ENCODE measurements at regions not wholly inside any gene's neighbourhood (a gene's known extent, or its start where the extent isn't known, plus 50 kb on each side); places are given as distances from the start of the nearest gene placed in this dataset.

GRCh38 chr20:52864916-52865605, 107.1 kb upstream of the TSHZ2 start:
- DNase-seq (ENCODE audit: low read depth in 2 of 2): no peak

DNA sequence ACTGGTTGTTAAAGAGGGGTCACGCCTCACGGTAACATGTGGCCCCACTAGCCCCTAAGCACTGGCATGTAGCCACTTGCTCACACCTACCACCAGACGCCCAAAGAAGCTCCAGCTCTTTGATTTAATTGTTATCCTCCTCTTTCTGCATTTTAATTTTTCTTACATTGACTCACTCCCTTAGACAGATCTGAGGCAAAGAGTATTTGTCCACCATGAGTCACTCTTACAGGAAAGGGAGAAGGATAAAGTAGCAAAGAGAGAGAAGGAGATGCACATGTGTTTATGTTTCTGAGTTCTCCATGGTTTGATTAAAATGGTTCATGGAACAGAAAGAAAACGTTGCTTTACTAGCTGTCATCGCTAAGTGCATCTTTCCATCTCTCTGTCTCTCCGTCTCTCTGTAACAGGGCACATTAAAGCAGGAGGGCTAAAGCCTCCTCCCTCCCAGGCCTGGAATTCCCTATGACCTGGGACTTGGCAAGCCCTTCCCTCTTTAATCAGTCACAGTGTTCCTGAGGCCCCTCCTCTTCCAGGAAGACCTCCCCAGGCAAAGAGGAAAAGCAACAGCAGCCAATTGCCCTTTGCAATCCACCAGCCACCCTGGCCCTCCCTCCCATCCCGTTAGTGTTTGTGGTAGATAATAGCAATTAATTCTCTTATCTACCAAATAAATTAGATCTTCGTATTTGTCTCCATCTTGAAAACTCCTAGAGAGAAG, 112.8 kb upstream of the TSHZ2 start:
- DNase-seq (ENCODE audit: low read depth in 2 of 2): no peak

GRCh38 chr20:52852714-52853113, 119.4 kb upstream of the TSHZ2 start:
- no peak for DNase-seq (ENCODE audit: low read depth in 2 of 2)

GRCh38 chr20:52847731-52848359, 124.3 kb upstream of the TSHZ2 start:
- no peak for DNase-seq (ENCODE audit: low read depth in 2 of 2)

- DNase-seq (ENCODE audit: low read depth in 2 of 2): no peak
These were observed 125.0 kb upstream of the TSHZ2 start for GRCh38 chr20:52847029-52847660.

GRCh38 chr20:52845044-52845443, 127.1 kb upstream of the TSHZ2 start:
- DNase-seq (ENCODE audit: low read depth in 2 of 2): no peak

DNA sequence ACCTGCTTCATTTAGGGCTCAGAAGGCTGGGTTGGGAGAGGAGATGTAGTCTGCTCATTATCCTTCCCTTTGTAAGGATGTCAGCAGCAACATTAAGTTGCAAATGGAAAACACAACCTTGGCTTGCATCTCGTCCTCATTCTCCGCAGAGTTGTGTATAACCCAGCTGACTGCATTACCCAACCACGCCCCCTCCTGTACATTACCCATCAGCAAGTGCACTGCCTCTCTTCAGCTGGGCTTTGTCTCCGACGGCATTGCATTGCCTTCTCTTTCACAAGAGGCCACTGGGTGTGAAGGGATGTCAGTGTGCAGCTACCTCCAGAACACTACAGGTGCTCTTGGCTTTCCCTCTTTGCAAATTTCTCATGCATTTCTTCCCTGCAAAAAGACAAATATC, 128.7 kb upstream of the TSHZ2 start:
- no peak for DNase-seq (ENCODE audit: low read depth in 2 of 2)

GRCh38 chr20:52841003-52841402, 131.2 kb upstream of the TSHZ2 start:
- no peak for DNase-seq (ENCODE audit: low read depth in 2 of 2)

DNA sequence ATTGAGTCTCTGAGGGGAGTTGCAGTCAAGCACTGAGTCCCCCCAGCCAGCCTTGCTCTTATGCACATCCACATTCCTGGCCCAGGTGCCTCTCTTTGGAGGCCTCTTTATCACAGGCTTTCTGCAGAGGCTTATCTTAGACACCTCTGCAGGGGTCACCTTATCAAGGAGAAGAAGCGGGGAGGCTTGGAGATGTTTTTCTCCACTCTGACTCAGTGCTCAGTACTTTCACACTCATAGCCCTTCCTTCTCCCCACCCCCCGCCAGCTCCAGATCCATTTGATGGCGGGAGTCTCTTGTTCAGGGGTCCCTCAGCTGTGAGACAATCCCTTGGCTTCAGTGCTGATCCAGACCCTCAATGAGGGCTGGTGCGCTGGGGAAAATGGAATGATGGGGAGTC, 132.1 kb upstream of the TSHZ2 start:
- DNase-seq (ENCODE audit: low read depth in 2 of 2): no peak

- DNase-seq (ENCODE audit: low read depth in 2 of 2): no peak
These were observed 133.5 kb upstream of the TSHZ2 start for GRCh38 chr20:52838510-52839241.

- DNase-seq (ENCODE audit: low read depth in 2 of 2): no peak
These were observed 134.8 kb upstream of the TSHZ2 start for GRCh38 chr20:52837378-52837777.

GRCh38 chr20:52833901-52834300, 138.3 kb upstream of the TSHZ2 start:
- DNase-seq (ENCODE audit: low read depth in 2 of 2): no peak

DNA sequence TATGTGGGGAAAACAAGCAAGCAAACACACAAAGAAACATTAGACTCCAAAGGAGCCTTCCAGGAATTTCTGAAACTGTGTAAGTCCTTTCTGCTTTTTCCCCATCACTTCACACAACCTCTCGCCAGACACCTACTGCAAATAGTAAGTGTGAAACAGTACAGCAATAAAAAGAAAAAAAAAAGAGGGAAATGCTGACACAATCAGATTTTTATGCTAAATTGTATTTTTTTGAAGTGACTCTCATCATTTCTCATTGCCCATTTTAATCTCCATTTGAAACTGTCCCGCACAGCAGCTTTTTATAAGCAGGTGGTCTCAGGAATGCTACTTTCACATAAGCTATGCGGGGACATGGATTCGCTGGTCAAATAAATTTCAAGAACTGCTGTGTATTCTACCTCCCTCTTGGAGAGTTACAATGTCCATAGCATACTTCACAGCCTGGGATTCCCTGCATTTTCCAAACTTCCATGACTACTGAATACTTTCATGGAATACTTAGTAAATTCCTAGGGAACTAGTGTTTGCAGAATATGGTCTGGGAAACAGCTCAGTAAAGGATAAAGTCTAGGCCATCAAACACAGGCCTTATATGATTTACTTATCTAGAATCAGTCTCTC, 139.9 kb upstream of the TSHZ2 start:
- no peak for DNase-seq (ENCODE audit: low read depth in 2 of 2)

- no peak for DNase-seq (ENCODE audit: low read depth in 2 of 2)
These were observed 141.6 kb upstream of the TSHZ2 start for GRCh38 chr20:52830598-52830997.

- DNase-seq (ENCODE audit: low read depth in 2 of 2): no peak
These were observed 143.0 kb upstream of the TSHZ2 start for GRCh38 chr20:52829111-52829510.

DNA sequence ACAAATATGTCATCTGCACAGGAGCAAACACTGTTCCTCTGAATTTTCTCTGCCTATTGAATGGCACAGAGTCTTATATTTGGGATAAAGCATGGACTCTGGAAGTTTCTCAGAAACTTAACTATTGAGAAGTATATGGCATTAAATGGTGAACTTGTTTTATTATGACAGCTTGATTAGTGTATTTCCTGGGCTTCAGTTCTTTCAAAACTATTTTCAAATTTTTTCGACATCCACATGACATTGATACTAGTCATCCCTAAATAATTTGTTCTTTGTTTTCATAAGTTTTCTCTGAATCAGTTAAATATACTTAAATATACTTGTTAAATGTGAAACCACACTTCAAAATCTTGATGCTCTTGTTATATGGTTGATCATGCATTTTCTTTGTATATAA, 144.0 kb upstream of the TSHZ2 start:
- no peak for DNase-seq (ENCODE audit: low read depth in 2 of 2)

DNA sequence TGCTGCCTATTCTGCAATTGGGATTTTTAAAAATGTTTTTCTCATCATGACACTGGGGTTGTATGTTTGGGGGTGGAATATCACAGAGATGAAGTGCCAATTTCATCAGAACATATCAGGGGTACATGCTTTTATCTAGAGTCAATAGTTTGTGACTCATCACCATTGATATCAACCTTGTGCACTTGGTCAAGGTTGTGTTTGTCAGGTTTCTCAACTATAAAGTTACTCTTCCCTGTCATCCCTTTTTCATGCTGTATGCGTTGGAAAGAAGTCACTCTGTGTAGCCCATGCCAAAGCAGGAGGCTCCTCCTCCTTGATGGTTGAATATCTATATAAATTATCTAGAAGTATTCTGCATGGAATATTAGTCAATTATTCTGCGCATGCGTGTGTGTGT, 145.4 kb upstream of the TSHZ2 start:
- no peak for DNase-seq (ENCODE audit: low read depth in 2 of 2)

DNA sequence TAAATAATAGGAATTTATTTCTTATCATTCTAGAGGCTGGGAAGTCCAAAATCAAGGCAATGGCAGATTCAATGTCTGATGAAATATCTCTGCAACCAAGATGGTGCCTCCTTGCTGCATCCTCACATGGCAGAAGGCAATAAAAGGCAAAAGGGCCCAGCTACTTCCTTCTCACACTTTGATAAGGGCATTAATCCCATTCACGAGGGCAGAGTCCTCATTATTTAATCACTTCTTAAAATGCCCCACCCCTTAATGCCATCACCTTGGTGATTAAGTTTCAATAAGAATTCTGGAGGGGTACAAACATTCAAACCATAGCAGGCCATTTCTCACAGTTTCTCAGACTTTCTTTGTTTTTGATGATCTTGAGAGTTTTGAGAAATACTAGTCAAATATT, 145.8 kb upstream of the TSHZ2 start:
- no peak for DNase-seq (ENCODE audit: low read depth in 2 of 2)

DNA sequence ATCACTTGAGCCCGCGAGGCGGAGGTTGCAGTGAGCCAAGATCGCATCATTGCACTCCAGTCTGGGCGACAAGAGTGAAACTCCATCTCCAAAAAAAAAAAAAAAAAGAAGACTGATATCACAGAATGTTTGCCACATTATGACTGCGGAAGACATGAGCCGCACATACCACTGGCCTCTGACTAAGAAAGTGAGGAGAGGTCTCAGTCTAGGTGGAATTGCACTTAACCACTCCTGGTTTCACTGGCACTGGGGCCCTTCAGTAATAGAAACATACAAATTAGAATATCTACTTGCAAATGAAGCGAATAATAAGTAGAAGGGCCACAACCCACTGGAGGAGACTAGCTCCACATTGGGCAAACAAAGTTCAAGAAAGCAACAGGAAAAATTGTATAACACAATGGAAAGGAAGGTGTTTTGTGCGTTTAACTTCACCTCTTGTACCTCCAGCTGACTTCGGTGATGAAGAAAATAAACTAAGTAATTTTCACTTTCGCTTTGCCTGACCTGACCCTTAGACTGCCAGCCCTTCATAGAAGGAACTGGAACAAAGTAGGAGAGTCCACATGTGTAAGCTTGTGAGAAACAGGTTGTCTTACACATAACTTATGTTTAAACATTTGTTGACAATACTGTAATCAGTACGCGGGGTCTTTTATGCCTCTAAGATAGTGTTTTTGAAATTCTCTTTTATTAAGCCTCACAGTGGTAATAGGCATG, 147.5 kb upstream of the TSHZ2 start:
- no peak for DNase-seq (ENCODE audit: low read depth in 2 of 2)

GRCh38 chr20:52823303-52823702, 148.9 kb upstream of the TSHZ2 start:
- no peak for DNase-seq (ENCODE audit: low read depth in 2 of 2)

All from stimulated activated CD8-positive, alpha-beta memory T cell treated with anti-CD3 and anti-CD28 coated beads, Interleukin-2, amount 100 ng/mL, for 48 hours (primary cell).